HT1080 (cell line): ENCODE measurements at regions not wholly inside any gene's neighbourhood (a gene's known extent, or its start where the extent isn't known, plus 50 kb on each side); places are given as distances from the start of the nearest gene placed in this dataset.
"Not testable (repeated sequence)": the region's sequence is repeated elsewhere in the genome, so short reads cannot be mapped to it uniquely, and the experiment has no call there.

Experiments
- DNase-seq: peaks from one replicate; pipeline ENCODE4 v3.0.0-alpha.2; 2015; ENCODE audit warnings: low read depth

GRCh38 chr9:32886021-32886420 is 102.7 kb downstream of the TMEM215 start:
- peak; percentile 68 for DNase-seq

GRCh38 chr9:32894485-32894884 is 106.9 kb downstream of the APTX start:
- not testable (repeated sequence) for DNase-seq

- peak; percentile 53 for DNase-seq
These were observed 102.2 kb downstream of the APTX start for GRCh38 chr9:32899181-32899580.

GRCh38 chr9:32899761-32900160 is 101.7 kb downstream of the APTX start:
- DNase-seq, result no peak

- DNase-seq, result no peak
These were observed 95.2 kb downstream of the APTX start for GRCh38 chr9:32906213-32906612.

- DNase-seq, result no peak
These were observed 85.6 kb downstream of the APTX start for GRCh38 chr9:32915802-32916201.

GRCh38 chr9:32918628-32919027 is 82.8 kb downstream of the APTX start:
- DNase-seq, result no peak
